ENCODE measurements at regions not wholly inside any gene's neighbourhood (a gene's known extent, or its start where the extent isn't known, plus 50 kb on each side); places are given as distances from the start of the nearest gene placed in this dataset.

- DNase-seq (no peak), ATAC-seq (no peak)
- CTCF ChIA-PET = interaction anchor here (1.0 kb wide), 1 partner anchor 12 kb away, joined by 3 read pairs; no protein-coding TSS in a partner anchor
- no peaks in the 10 kb centered on the region for H3K36me3 Mint-ChIP-seq
- H3K9me3 Mint-ChIP-seq (ENCODE audit: low read depth) = no peaks in the 10 kb centered on the region
- H3K4me3 Mint-ChIP-seq = no peak overlapping the region
- H3K27ac Mint-ChIP-seq = no peak overlapping the region
- peaks cover 7% of the 10 kb centered on the region for H3K27me3 Mint-ChIP-seq
- H3K4me1 Mint-ChIP-seq = no peaks in the 10 kb centered on the region
These were observed 136.1 kb upstream of the FRMD6 start for GRCh38 chr14:51515611-51516010.

- Mint-ChIP-seq H3K27ac (no peak overlapping the region), H3K4me3 (no peak overlapping the region), H3K9me3 (ENCODE audit: low read depth) (no peaks in the 10 kb centered on the region), H3K4me1 (no peaks in the 10 kb centered on the region), H3K36me3 (no peaks in the 10 kb centered on the region), H3K27me3 (peaks cover 12% of the 10 kb centered on the region)
- ATAC-seq (no peak), DNase-seq (no peak)
- CTCF ChIA-PET = no interaction called here
These were observed 134.9 kb upstream of the FRMD6 start for GRCh38 chr14:51516706-51517395.

- ATAC-seq = no peak
- no peak overlapping the region for H3K4me3 Mint-ChIP-seq
- H3K4me1 Mint-ChIP-seq = no peaks in the 10 kb centered on the region
- DNase-seq = no peak
- no peaks in the 10 kb centered on the region for H3K36me3 Mint-ChIP-seq
- peaks cover 15% of the 10 kb centered on the region for H3K27me3 Mint-ChIP-seq
- no peaks in the 10 kb centered on the region for H3K9me3 Mint-ChIP-seq (ENCODE audit: low read depth)
- CTCF ChIA-PET = no interaction called here
- H3K27ac Mint-ChIP-seq = no peak overlapping the region
These were observed 133.4 kb upstream of the FRMD6 start for GRCh38 chr14:51518280-51518679.

- ATAC-seq = no peak
- Mint-ChIP-seq H3K4me3 (no peak overlapping the region), H3K9me3 (ENCODE audit: low read depth) (no peaks in the 10 kb centered on the region), H3K27ac (no peak overlapping the region), H3K4me1 (no peaks in the 10 kb centered on the region), H3K36me3 (no peaks in the 10 kb centered on the region), H3K27me3 (peaks cover 15% of the 10 kb centered on the region)
- DNase-seq = no peak
- CTCF ChIA-PET = no interaction called here
These were observed 133.0 kb upstream of the FRMD6 start for GRCh38 chr14:51518711-51519110.

DNA sequence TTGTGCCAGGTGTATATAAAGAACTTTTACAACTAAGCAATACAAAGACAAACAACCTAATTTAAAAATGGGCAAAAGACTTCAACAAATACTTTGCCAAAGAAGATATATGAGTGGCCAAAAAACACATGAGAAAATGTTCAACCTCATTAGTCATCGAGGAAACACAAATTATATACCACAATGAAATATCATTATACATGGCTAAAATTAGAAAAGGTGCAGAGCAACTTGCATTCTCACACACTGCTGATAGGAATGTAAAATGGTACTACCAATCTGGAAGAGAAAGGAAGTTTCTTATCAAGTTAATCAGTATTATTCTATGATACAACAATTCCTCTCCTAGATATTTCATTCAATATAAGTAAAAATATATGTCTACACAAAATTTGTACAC, 131.6 kb upstream of the FRMD6 start:
- Mint-ChIP-seq H3K27me3 (peaks cover 15% of the 10 kb centered on the region), H3K36me3 (no peaks in the 10 kb centered on the region), H3K4me1 (no peaks in the 10 kb centered on the region), H3K27ac (no peak overlapping the region), H3K9me3 (ENCODE audit: low read depth) (no peaks in the 10 kb centered on the region), H3K4me3 (no peak overlapping the region)
- DNase-seq = no peak
- no peak for ATAC-seq
- CTCF ChIA-PET = no interaction called here

- CTCF ChIA-PET = no interaction called here
- no peaks in the 10 kb centered on the region for H3K9me3 Mint-ChIP-seq (ENCODE audit: low read depth)
- no peaks in the 10 kb centered on the region for H3K36me3 Mint-ChIP-seq
- no peak overlapping the region for H3K27ac Mint-ChIP-seq
- no peak overlapping the region for H3K4me3 Mint-ChIP-seq
- peaks cover 22% of the 10 kb centered on the region for H3K27me3 Mint-ChIP-seq
- no peaks in the 10 kb centered on the region for H3K4me1 Mint-ChIP-seq
- ATAC-seq = no peak
- DNase-seq = no peak
These were observed 129.9 kb upstream of the FRMD6 start for GRCh38 chr14:51521764-51522163.

DNA sequence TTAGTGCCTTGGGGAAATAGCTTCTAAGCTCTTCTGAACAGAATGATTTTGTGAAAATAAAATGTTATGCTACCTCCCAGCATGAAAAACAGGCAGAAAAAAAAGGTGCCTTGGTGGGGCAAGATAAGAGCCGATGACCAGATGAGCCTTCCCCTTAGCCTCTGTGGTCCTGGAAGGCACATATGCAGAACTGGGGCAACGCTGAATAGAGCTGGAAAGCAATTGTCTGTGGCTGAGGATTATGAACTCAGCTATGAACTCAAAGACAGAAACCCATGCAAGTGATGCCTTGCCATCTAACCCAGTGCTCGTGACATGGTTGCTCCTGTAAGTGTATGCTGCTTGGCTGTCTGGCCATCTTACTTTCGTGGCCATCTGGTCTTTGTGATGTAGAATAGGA, 128.5 kb upstream of the FRMD6 start:
- H3K27me3 Mint-ChIP-seq = peaks cover 22% of the 10 kb centered on the region
- DNase-seq (no peak), ATAC-seq (no peak)
- CTCF ChIA-PET = no interaction called here
- H3K27ac Mint-ChIP-seq = no peak overlapping the region
- no peak overlapping the region for H3K4me3 Mint-ChIP-seq
- no peaks in the 10 kb centered on the region for H3K4me1 Mint-ChIP-seq
- no peaks in the 10 kb centered on the region for H3K9me3 Mint-ChIP-seq (ENCODE audit: low read depth)
- H3K36me3 Mint-ChIP-seq = no peaks in the 10 kb centered on the region

DNA sequence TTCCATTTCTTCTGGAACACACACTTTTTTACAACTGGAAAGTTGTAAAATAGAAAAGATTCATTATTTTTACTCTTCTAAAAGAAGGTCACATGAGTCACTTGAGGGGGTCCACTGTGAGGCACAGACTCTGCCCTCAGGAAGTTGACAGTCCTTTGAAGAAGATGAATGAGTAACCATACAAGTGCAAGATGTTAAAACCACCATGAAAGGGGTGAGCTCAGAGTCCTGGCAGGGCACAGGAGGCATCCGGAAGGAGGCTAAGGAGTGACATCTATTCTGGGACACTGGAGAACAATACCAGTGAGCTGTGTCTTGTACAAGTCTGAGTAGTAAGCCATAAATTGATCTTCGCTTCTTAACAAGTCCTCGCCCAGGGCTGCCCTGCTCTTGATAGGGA, 126.0 kb upstream of the FRMD6 start:
- Mint-ChIP-seq H3K9me3 (ENCODE audit: low read depth) (no peaks in the 10 kb centered on the region), H3K27me3 (peaks cover 29% of the 10 kb centered on the region), H3K27ac (no peak overlapping the region), H3K36me3 (no peaks in the 10 kb centered on the region), H3K4me3 (no peak overlapping the region), H3K4me1 (no peaks in the 10 kb centered on the region)
- DNase-seq (no peak), ATAC-seq (no peak)
- CTCF ChIA-PET = no interaction called here

DNA sequence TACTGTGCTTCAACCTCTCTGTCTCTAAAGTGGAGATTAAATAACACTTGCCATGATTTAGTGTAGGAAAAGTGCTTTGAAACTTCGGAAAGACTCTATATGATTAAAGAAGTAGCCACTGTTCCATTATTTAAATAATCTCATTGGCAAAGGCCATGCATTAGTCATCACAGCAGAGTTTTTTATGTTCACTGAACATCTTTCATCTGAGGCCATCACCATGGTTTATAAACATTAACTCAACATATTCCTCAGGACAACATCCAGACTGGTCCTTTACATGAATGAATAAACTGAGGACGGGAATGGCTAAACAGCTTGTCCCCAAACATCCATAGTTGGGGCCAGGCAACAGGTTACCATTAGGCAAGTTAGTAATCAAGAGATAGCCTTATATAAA, 124.6 kb upstream of the FRMD6 start:
- H3K4me1 Mint-ChIP-seq = no peaks in the 10 kb centered on the region
- peaks cover 24% of the 10 kb centered on the region for H3K27me3 Mint-ChIP-seq

DNA sequence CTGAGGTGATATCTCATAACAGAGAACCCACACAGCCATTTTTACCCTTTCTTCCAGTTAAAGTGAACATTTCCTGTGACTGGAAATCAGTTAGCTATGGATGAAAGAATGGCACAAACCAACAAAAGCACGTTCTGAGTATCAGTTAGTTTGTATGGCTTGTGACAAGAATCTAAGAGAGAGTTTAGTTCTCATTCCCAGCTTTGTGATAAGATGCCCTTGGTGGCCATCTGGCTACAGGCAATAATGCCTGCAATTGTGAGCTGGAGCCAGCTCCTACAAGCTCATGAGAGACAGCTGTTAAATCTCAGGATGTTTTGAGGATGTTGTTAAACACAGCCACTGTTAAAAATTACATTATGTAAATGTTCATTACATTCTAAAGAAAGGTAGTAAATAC, 122.0 kb upstream of the FRMD6 start:
- H3K4me1 Mint-ChIP-seq = peaks cover 1% of the 10 kb centered on the region
- no peak overlapping the region for H3K4me3 Mint-ChIP-seq
- H3K27me3 Mint-ChIP-seq = peaks cover 21% of the 10 kb centered on the region
- no peak for ATAC-seq
- CTCF ChIA-PET = no interaction called here
- H3K36me3 Mint-ChIP-seq = no peaks in the 10 kb centered on the region
- no peak for DNase-seq
- H3K27ac Mint-ChIP-seq = no peak overlapping the region
- no peaks in the 10 kb centered on the region for H3K9me3 Mint-ChIP-seq (ENCODE audit: low read depth)

More for the DNA sequence above, 124.6 kb upstream of the FRMD6 start:
- ATAC-seq = no peak
- CTCF ChIA-PET = no interaction called here
- no peaks in the 10 kb centered on the region for H3K36me3 Mint-ChIP-seq
- H3K27ac Mint-ChIP-seq = no peak overlapping the region
- no peak overlapping the region for H3K4me3 Mint-ChIP-seq
- DNase-seq = no peak
- no peaks in the 10 kb centered on the region for H3K9me3 Mint-ChIP-seq (ENCODE audit: low read depth)

DNA sequence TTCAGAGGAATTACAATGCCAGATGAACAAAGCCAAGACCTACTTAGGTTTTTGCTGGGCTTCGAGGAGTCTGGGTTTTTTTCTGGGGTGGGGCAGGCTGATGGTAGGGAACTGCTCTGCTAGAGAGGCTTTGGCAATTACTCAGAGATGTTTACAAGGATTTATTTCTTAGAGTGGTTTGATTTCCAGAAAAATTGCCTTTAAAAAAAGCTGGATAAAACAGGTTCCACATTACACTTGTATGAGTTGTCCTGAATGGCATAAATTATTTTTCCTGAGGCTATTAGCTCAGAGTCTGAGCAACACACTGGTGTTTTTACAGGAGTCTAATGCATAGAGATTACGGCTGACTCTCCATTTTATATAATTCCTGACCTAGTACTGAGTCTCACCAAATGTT, 118.5 kb upstream of the FRMD6 start:
- Mint-ChIP-seq H3K36me3 (no peaks in the 10 kb centered on the region), H3K9me3 (ENCODE audit: low read depth) (no peaks in the 10 kb centered on the region), H3K27me3 (peaks cover 15% of the 10 kb centered on the region), H3K27ac (no peak overlapping the region), H3K4me1 (peaks cover 1% of the 10 kb centered on the region), H3K4me3 (no peak overlapping the region)
- CTCF ChIA-PET = interaction anchor here (1.5 kb wide), 1 partner anchor 119 kb away, joined by 5 read pairs; no protein-coding TSS in a partner anchor
- ATAC-seq (no peak), DNase-seq (no peak)

DNA sequence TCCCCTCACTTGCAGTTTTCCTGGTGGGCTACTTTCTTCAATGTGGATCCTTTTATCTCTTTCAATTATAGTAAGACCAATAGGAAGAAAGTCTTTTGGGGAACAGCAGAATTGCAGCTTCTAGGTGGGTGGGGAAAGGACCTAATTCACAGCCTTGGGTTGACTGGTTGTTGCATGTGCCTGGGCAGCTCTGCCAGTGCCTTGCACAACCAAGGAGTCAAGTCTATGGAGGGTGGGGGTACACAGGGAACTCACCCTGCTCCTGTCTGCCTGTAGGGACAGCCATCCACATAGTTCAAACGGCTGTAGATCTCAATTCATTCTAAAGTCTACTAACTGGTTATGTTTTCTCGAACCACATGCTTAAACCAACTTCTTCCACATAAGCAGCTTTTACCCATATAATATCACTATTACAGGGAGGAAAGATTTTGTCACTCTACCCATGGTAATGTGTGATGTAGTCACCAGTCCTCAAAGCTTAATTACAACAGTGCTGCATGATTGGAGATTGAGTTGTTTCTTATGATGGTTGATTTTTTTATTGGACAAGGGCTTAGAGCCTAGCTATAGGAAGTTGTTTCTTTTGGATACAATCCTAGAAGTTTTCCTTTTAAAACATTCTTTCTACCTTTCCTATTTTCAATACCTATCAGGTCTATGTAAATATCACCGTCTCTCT, 117.7 kb upstream of the FRMD6 start:
- CTCF ChIA-PET = interaction anchor here (1.5 kb wide), 1 partner anchor 119 kb away, joined by 5 read pairs; no protein-coding TSS in a partner anchor
- DNase-seq = no peak
- H3K4me3 Mint-ChIP-seq = no peak overlapping the region
- ATAC-seq = no peak
- peaks cover 10% of the 10 kb centered on the region for H3K27me3 Mint-ChIP-seq
- no peaks in the 10 kb centered on the region for H3K36me3 Mint-ChIP-seq
- H3K9me3 Mint-ChIP-seq (ENCODE audit: low read depth) = no peaks in the 10 kb centered on the region
- peaks cover 1% of the 10 kb centered on the region for H3K4me1 Mint-ChIP-seq
- no peak overlapping the region for H3K27ac Mint-ChIP-seq

GRCh38 chr14:51534610-51535011, 117.1 kb upstream of the FRMD6 start:
- Mint-ChIP-seq H3K4me1 (peaks cover 1% of the 10 kb centered on the region), H3K4me3 (no peak overlapping the region), H3K9me3 (ENCODE audit: low read depth) (no peaks in the 10 kb centered on the region), H3K27ac (no peak overlapping the region), H3K36me3 (no peaks in the 10 kb centered on the region), H3K27me3 (peaks cover 9% of the 10 kb centered on the region)
- no peak for ATAC-seq
- no peak for DNase-seq
- CTCF ChIA-PET = no interaction called here

DNA sequence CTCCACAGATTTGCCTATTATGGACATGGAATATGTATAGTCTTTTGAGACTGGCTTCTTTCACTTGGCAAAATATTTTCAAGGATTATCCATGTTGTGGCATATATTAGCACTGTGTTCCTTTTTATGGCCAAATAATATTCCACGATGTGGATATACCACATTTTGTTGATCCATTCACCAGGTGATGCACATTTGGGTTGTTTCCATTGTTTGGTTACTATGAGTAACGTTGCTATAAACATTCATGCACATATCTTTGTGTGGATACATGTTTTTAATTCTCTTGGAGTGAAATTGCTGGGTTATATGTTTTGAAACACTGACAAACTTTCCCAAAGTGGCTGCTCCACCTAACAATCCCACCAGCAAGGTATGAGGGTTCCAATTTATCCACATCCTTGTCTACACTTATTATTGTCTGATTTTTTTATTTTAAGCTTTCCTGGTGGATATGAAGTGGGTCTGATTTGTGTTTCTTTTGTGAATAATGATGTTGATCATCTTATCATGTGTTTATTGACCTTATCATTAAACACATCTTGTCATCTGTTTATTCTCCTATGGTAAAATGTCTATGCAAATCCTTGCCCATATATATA, 116.2 kb upstream of the FRMD6 start:
- Mint-ChIP-seq H3K9me3 (ENCODE audit: low read depth) (no peaks in the 10 kb centered on the region), H3K27me3 (peaks cover 9% of the 10 kb centered on the region), H3K27ac (no peak overlapping the region), H3K4me1 (peaks cover 1% of the 10 kb centered on the region), H3K36me3 (no peaks in the 10 kb centered on the region), H3K4me3 (no peak overlapping the region)
- DNase-seq (no peak), ATAC-seq (no peak)
- CTCF ChIA-PET = no interaction called here
